ENCODE measurements at regions not wholly inside any gene's neighbourhood (a gene's known extent, or its start where the extent isn't known, plus 50 kb on each side); places are given as distances from the start of the nearest gene placed in this dataset.

DNA sequence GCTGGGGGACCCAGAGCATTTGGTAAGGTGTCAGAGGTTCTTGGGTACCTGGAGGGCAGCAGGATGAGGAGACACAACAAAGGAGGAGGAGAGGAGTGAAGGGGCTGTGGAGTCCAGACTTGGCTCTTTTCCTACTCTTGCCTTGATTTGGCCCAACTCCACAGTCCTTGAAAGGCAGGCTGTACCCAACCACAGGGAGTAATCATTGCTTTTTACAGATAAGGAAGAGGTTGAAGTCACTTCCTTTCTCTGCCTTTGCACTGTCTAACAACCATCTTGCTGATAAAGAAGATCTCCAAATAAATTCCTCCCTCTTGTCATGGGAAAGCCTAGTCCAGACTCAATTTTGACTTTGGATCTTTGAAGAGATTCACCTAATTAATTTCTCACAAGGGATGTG, 226.8 kb upstream of the HMGA2 start:
- Histone ChIP-seq H3K9me2 (replicated peaks; ENCODE audit: insufficient read depth, low read length) (no peaks in the 10 kb centered on the region), H3K9me3 (ENCODE audit: insufficient read depth, low read length) (no peaks in the 10 kb centered on the region), H3K9ac (ENCODE audit: low read length) (no peak overlapping the region), H3K4me3 (ENCODE audit: insufficient read depth, low read length, poor library complexity, severe bottlenecking) (no peak overlapping the region), H3K4me2 (ENCODE audit: low read depth, low read length, poor library complexity, severe bottlenecking) (no peak overlapping the region), H3K27ac (ENCODE audit: low read depth, low read length) (no peak overlapping the region), H3F3A (ENCODE audit: insufficient read depth) (no peaks in the 10 kb centered on the region), H3K79me2 (ENCODE audit: insufficient read depth, low read length) (no peaks in the 10 kb centered on the region), H2AFZ (ENCODE audit: low read depth, low read length, severe bottlenecking) (no peak overlapping the region), H3K27me3 (ENCODE audit: low read length) (no peaks in the 10 kb centered on the region), H4K20me1 (ENCODE audit: low read depth, low read length) (no peaks in the 10 kb centered on the region), H3K36me3 (ENCODE audit: low read length) (no peaks in the 10 kb centered on the region)
- TF ChIP-seq CTCF (IDR thresholded peaks at IDR 0.05; ENCODE audit: insufficient read depth, low read length, poor library complexity, severe bottlenecking) (no peak), EZH2phosphoT487 (conservative IDR thresholded peaks at IDR 0.05; ENCODE audit: low read length) (no peak)

DNA sequence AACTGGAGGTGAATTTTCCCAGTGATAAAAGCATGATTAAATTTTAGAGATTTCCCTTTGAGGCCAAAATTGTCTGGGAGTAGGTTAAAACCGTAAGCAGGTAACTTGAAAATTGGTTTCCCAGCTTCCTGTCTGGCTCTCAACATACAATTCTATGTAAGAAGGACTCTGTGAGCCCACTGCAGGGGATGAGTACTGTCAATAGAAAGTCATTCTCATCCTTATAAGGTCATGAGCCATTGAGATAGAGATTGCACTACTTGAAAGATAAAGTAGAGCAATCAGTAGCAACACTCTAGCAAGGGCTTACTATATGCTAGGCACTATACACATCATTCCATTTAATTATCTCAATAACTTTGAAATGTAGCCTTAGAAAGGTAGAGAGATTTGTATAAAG, 225.6 kb upstream of the HMGA2 start:
- TF ChIP-seq EZH2phosphoT487 (conservative IDR thresholded peaks at IDR 0.05; ENCODE audit: low read length) = no peak
- TF ChIP-seq CTCF (IDR thresholded peaks at IDR 0.05; ENCODE audit: insufficient read depth, low read length, poor library complexity, severe bottlenecking) = no peak
- Histone ChIP-seq H3K4me3 (ENCODE audit: insufficient read depth, low read length, poor library complexity, severe bottlenecking) (no peak overlapping the region), H3K9ac (ENCODE audit: low read length) (no peak overlapping the region), H3K9me2 (replicated peaks; ENCODE audit: insufficient read depth, low read length) (no peaks in the 10 kb centered on the region), H3K27me3 (ENCODE audit: low read length) (no peaks in the 10 kb centered on the region), H3K4me2 (ENCODE audit: low read depth, low read length, poor library complexity, severe bottlenecking) (no peak overlapping the region), H2AFZ (ENCODE audit: low read depth, low read length, severe bottlenecking) (no peak overlapping the region), H3K79me2 (ENCODE audit: insufficient read depth, low read length) (no peaks in the 10 kb centered on the region), H3K36me3 (ENCODE audit: low read length) (no peaks in the 10 kb centered on the region), H4K20me1 (ENCODE audit: low read depth, low read length) (no peaks in the 10 kb centered on the region), H3K9me3 (ENCODE audit: insufficient read depth, low read length) (no peaks in the 10 kb centered on the region), H3F3A (ENCODE audit: insufficient read depth) (no peaks in the 10 kb centered on the region), H3K27ac (ENCODE audit: low read depth, low read length) (no peak overlapping the region)

DNA sequence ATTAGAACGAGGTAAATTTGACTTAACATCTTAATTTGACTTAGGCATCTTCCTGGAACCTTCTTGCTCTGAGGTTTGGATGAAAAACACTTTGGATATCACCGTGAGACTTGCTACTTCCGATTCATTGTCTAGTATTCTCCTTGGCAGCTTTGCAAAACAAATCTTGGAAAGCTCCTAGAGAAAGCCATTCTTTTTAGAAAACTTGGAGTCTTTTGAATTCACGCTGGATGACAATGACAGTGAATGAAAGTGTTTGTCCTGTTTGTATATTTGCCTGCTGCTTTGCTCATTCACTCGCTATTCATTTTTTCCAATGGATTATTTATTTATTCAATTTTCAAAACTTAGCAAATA, 222.1 kb upstream of the HMGA2 start:
- Histone ChIP-seq H2AFZ (ENCODE audit: low read depth, low read length, severe bottlenecking) (no peak overlapping the region), H3K9me3 (ENCODE audit: insufficient read depth, low read length) (no peaks in the 10 kb centered on the region), H3F3A (ENCODE audit: insufficient read depth) (no peaks in the 10 kb centered on the region), H3K27me3 (ENCODE audit: low read length) (peaks cover 2% of the 10 kb centered on the region; the same call in 1 of the 2 replicates), H3K9ac (ENCODE audit: low read length) (no peak overlapping the region), H3K4me3 (ENCODE audit: insufficient read depth, low read length, poor library complexity, severe bottlenecking) (no peak overlapping the region), H3K9me2 (replicated peaks; ENCODE audit: insufficient read depth, low read length) (no peaks in the 10 kb centered on the region), H3K27ac (ENCODE audit: low read depth, low read length) (no peak overlapping the region), H3K4me2 (ENCODE audit: low read depth, low read length, poor library complexity, severe bottlenecking) (no peak overlapping the region), H4K20me1 (ENCODE audit: low read depth, low read length) (no peaks in the 10 kb centered on the region), H3K36me3 (ENCODE audit: low read length) (no peaks in the 10 kb centered on the region), H3K79me2 (ENCODE audit: insufficient read depth, low read length) (no peaks in the 10 kb centered on the region)
- TF ChIP-seq CTCF (IDR thresholded peaks at IDR 0.05; ENCODE audit: insufficient read depth, low read length, poor library complexity, severe bottlenecking) (no peak), EZH2phosphoT487 (conservative IDR thresholded peaks at IDR 0.05; ENCODE audit: low read length) (no peak)
